ENCODE measurements at regions not wholly inside any gene's neighbourhood (a gene's known extent, or its start where the extent isn't known, plus 50 kb on each side); places are given as distances from the start of the nearest gene placed in this dataset.

DNA sequence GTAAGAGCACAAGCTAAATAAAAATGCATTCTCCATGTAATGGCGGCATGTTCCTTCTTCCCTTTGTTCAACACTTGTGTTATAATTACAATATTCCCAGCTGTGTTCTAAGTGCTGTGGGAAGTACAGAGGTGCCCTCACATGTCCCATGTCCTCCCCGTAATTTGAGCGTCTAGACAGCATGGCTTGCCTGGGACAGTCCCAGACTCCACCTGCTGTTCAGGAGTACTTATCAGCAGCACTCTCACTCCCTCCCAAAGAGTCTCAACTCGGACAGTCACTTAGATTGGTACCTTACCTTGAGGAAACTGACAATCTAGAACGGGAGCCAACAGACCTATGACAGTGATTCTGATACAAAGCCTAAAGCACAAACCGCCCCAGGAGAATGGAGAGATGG, 370.5 kb downstream of the EIPR1 start:
- no peak for TF ChIP-seq EZH2 (optimal IDR thresholded peaks at IDR 0.05; ENCODE audit: low read depth, low read length)
- TF ChIP-seq CTCF (IDR thresholded peaks at IDR 0.05; ENCODE audit: low read length) = no peak
- no peak for TF ChIP-seq EZH2phosphoT487 (IDR thresholded peaks at IDR 0.05; ENCODE audit: low read length)

All from MM.1S (cell line).